ENCODE measurements at regions not wholly inside any gene's neighbourhood (a gene's known extent, or its start where the extent isn't known, plus 50 kb on each side); places are given as distances from the start of the nearest gene placed in this dataset.

DNA sequence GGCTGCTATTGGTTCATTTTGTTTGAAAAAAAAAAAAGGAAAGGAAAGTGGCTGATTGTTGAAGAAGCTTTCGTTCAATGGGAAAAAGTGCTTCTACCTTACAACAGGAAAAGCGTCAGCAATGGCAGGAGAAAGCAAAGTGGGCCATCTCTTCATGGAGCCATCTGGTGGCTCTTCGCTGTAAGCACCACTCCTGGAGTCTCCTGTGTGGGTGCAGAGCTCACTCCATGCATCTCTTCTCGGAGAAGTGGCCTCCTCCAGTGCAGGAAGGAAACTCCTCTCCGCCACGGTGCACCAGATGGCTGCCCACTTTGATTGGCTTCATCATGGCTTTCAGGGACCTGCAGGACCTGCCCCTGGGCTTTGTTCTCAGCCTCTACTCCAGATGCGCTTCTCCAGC, 250.9 kb downstream of the PTEN start:
- TF ChIP-seq, protein P1, sequence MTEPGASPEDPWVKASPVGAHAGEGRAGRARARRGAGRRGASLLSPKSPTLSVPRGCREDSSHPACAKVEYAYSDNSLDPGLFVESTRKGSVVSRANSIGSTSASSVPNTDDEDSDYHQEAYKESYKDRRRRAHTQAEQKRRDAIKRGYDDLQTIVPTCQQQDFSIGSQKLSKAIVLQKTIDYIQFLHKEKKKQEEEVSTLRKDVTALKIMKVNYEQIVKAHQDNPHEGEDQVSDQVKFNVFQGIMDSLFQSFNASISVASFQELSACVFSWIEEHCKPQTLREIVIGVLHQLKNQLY (CRISPR knock-in tag; IDR thresholded peaks at IDR 0.05): no peak
- TF ChIP-seq, protein P2, sequence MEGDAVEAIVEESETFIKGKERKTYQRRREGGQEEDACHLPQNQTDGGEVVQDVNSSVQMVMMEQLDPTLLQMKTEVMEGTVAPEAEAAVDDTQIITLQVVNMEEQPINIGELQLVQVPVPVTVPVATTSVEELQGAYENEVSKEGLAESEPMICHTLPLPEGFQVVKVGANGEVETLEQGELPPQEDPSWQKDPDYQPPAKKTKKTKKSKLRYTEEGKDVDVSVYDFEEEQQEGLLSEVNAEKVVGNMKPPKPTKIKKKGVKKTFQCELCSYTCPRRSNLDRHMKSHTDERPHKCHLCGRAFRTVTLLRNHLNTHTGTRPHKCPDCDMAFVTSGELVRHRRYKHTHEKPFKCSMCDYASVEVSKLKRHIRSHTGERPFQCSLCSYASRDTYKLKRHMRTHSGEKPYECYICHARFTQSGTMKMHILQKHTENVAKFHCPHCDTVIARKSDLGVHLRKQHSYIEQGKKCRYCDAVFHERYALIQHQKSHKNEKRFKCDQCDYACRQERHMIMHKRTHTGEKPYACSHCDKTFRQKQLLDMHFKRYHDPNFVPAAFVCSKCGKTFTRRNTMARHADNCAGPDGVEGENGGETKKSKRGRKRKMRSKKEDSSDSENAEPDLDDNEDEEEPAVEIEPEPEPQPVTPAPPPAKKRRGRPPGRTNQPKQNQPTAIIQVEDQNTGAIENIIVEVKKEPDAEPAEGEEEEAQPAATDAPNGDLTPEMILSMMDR (IDR thresholded peaks at IDR 0.05): no peak; the same call in 1 of the 2 replicates
- TF ChIP-seq CREB1 (CRISPR knock-in tag; IDR thresholded peaks at IDR 0.05): no peak
